ENCODE measurements at regions not wholly inside any gene's neighbourhood (a gene's known extent, or its start where the extent isn't known, plus 50 kb on each side); places are given as distances from the start of the nearest gene placed in this dataset.
"Not testable (repeated sequence)": the region's sequence is repeated elsewhere in the genome, so short reads cannot be mapped to it uniquely, and the experiment has no call there.

GRCh38 chr19:5285311-5285710 is 55.3 kb downstream of the PTPRS start:
- POLR2A ChIA-PET = no interaction called here
- no peak for DNase-seq (ENCODE audit: extremely low spot score)
- no peak for TF ChIP-seq CTCF (IDR thresholded peaks at IDR 0.05; ENCODE audit: control extremely low read depth, extremely low read depth, low read depth, missing control alignments)
- CTCF ChIA-PET = no interaction called here

- CTCF ChIA-PET = interaction anchor here (1.3 kb wide), 1 partner anchor 39 kb away, joined by 4 read pairs; no protein-coding TSS in a partner anchor
- DNase-seq (ENCODE audit: extremely low spot score) = no peak
- POLR2A ChIA-PET = no interaction called here
- TF ChIP-seq CTCF (IDR thresholded peaks at IDR 0.05; ENCODE audit: control extremely low read depth, extremely low read depth, low read depth, missing control alignments) = no peak
Observed at GRCh38 chr19:5282901-5283300, 57.7 kb downstream of the PTPRS start.

- no peak for DNase-seq (ENCODE audit: extremely low spot score)
- POLR2A ChIA-PET = no interaction called here
- TF ChIP-seq CTCF (IDR thresholded peaks at IDR 0.05; ENCODE audit: control extremely low read depth, extremely low read depth, low read depth, missing control alignments) = no peak
- CTCF ChIA-PET = no interaction called here
Observed at GRCh38 chr19:5281588-5281987, 59.0 kb downstream of the PTPRS start.

- DNase-seq (ENCODE audit: extremely low spot score); CTCF ChIA-PET: not testable (repeated sequence)
- POLR2A ChIA-PET = interaction anchor here (0.6 kb wide), 2 partner anchors 493 to 627 kb away, joined by 3 to 6 read pairs; no protein-coding TSS in a partner anchor
Observed at GRCh38 chr19:5275668-5276067, 64.9 kb downstream of the PTPRS start.

- TF ChIP-seq CTCF (IDR thresholded peaks at IDR 0.05; ENCODE audit: control extremely low read depth, extremely low read depth, low read depth, missing control alignments) = no peak
- no peak for DNase-seq (ENCODE audit: extremely low spot score)
- POLR2A ChIA-PET = no interaction called here
- CTCF ChIA-PET = no interaction called here
Observed at GRCh38 chr19:5273782-5274181, 66.8 kb downstream of the PTPRS start.

GRCh38 chr19:5271145-5271544 is 69.5 kb downstream of the PTPRS start:
- no peak for DNase-seq (ENCODE audit: extremely low spot score)
- POLR2A ChIA-PET = interaction anchor here (0.5 kb wide), 1 partner anchor 610 kb away, joined by 10 read pairs; no protein-coding TSS in a partner anchor
- TF ChIP-seq CTCF (IDR thresholded peaks at IDR 0.05; ENCODE audit: control extremely low read depth, extremely low read depth, low read depth, missing control alignments) = no peak
- CTCF ChIA-PET = interaction anchor here (1.0 to 1.6 kb wide), 2 partner anchors 9 to 51 kb away, joined by 3 to 4 read pairs; no protein-coding TSS in a partner anchor

- TF ChIP-seq CTCF (IDR thresholded peaks at IDR 0.05; ENCODE audit: control extremely low read depth, extremely low read depth, low read depth, missing control alignments) = no peak
- CTCF ChIA-PET = interaction anchor here (1.6 kb wide), 1 partner anchor 52 kb away, joined by 4 read pairs; no protein-coding TSS in a partner anchor
- no peak for DNase-seq (ENCODE audit: extremely low spot score)
- POLR2A ChIA-PET = no interaction called here
Observed at GRCh38 chr19:5269926-5270325, 70.7 kb downstream of the PTPRS start.

Measured in GM10248 (cell line).